Retinal pigment epithelial cell (primary cell): ENCODE measurements at regions not wholly inside any gene's neighbourhood (a gene's known extent, or its start where the extent isn't known, plus 50 kb on each side); places are given as distances from the start of the nearest gene placed in this dataset.

Experiments used
- DNase-seq: peaks from one replicate; pipeline ENCODE4 v3.0.0-alpha.2; 2010; ENCODE audit warnings: low read depth
- H3K4me3 ChIP-seq: 2 replicates; pipeline ENCODE4 v1.5.1; 2011; ENCODE audit warnings: mild to moderate bottlenecking, low read length, control low read depth, moderate library complexity
- TF ChIP-seq, protein P1 (sequence below): conservative IDR thresholded peaks from 2 replicates; pipeline ENCODE4 v1.5.1; 2011; ENCODE audit warnings: low read depth, low read length, control low read depth, inconsistent platforms

- no peak overlapping the region for H3K4me3 ChIP-seq
- TF ChIP-seq, protein P1, sequence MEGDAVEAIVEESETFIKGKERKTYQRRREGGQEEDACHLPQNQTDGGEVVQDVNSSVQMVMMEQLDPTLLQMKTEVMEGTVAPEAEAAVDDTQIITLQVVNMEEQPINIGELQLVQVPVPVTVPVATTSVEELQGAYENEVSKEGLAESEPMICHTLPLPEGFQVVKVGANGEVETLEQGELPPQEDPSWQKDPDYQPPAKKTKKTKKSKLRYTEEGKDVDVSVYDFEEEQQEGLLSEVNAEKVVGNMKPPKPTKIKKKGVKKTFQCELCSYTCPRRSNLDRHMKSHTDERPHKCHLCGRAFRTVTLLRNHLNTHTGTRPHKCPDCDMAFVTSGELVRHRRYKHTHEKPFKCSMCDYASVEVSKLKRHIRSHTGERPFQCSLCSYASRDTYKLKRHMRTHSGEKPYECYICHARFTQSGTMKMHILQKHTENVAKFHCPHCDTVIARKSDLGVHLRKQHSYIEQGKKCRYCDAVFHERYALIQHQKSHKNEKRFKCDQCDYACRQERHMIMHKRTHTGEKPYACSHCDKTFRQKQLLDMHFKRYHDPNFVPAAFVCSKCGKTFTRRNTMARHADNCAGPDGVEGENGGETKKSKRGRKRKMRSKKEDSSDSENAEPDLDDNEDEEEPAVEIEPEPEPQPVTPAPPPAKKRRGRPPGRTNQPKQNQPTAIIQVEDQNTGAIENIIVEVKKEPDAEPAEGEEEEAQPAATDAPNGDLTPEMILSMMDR: no peak
- no peak for DNase-seq
These were observed 186.4 kb downstream of the WNT5A start for GRCh38 chr3:55300701-55301100.

- TF ChIP-seq, protein P1: no peak
- no peak overlapping the region for H3K4me3 ChIP-seq
- DNase-seq: peak; percentile 11
These were observed 189.4 kb downstream of the WNT5A start for GRCh38 chr3:55297706-55298105.

- DNase-seq: no peak
- TF ChIP-seq, protein P1: no peak
- H3K4me3 ChIP-seq: no peak overlapping the region
These were observed 189.9 kb downstream of the WNT5A start for GRCh38 chr3:55297245-55297644.

DNA sequence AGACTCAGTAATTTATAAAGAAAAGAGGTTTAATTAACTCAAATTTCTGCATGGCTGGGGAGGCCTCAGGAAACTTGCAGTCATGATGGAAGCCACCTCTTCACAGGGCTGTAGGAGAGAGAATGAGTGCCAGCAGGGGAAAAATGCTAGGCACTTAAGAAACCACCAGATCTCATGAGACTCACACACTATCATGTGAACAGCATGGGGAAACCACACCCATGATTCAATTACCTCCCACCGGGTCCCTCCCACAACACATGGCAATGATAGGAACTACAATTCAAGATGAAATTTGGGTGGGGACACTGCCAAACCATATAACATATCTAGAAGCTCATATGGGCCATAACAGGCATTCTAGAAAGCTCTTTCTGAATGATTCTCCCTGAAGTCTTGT lies 190.3 kb downstream of the WNT5A start:
- H3K4me3 ChIP-seq: no peak overlapping the region
- DNase-seq: no peak
- TF ChIP-seq, protein P1: no peak

DNA sequence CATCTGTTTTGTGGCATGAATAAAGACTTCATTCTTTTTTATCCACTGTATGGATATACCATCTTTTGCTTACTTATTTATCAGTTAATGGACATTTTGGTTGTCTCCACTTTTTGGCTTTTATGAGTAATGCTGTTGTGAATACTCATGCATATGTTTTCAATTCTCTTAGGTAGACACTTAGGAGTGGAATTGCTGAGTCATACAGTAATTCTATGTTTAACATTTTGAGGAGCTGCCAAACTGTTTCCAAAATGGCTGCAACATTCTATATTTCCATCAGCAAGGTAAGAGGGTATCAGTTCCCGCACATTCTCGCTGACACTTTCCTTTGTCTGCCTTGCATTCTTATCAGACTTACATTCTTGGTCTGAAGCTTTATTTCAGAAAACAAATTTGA lies 191.1 kb downstream of the WNT5A start:
- H3K4me3 ChIP-seq: no peak overlapping the region
- no peak for DNase-seq
- TF ChIP-seq, protein P1: no peak

DNA sequence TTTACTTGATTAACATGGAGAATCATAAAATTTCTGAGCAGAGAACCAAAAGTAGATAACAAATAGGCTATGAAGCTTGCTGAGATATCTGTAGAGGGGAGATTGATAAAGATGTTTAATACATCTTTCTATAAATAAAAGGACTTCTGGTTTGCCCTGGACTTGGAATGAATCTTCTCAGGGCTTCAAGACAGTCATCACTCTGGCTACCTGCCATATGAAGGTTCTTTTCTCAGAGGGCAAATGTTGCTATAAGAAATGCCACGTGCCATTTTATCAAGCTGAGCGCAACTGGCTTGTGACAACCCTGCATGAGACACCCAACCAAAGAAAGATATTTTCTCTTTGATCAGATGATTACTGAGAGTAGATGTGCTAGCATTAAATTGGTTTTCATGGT lies 192.5 kb downstream of the WNT5A start:
- no peak overlapping the region for H3K4me3 ChIP-seq
- TF ChIP-seq, protein P1: no peak
- no peak for DNase-seq

DNA sequence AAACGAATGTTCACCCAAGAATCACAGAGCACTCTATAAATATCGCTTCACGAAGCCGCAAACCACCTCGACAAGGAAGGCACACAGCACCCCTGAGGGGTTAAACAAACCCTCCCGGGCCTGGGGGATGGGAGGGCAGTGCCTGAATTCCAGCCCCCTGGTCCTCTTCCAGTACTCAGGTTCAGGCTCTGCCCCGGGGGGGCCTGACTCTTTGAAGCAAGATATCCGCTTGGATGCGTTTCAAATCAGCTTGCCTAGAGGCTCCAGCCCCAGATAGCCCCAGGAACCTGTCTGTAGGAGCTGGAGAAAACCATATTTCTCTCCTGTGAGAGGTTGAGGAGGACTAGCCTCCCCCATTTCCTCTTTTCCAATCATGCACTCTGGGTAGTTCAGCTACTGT lies 194.7 kb downstream of the WNT5A start:
- DNase-seq: no peak
- no peak overlapping the region for H3K4me3 ChIP-seq
- TF ChIP-seq, protein P1: no peak
